ENCODE measurements at regions not wholly inside any gene's neighbourhood (a gene's known extent, or its start where the extent isn't known, plus 50 kb on each side); places are given as distances from the start of the nearest gene placed in this dataset.

- H3K4me3 ChIP-seq (replicated peaks; ENCODE audit: low read depth, low read length) = no peak overlapping the region
- DNase-seq (ENCODE audit: extremely low read depth, low read depth) = no peak
- no peak for TF ChIP-seq CTCF (IDR thresholded peaks at IDR 0.05; ENCODE audit: low read depth, low read length, missing control alignments)
Measured at GRCh38 chr2:111676291-111676822, 207.6 kb downstream of the ANAPC1 start.

- H3K4me3 ChIP-seq (replicated peaks; ENCODE audit: low read depth, low read length) = no peak overlapping the region
- no peak for DNase-seq (ENCODE audit: extremely low read depth, low read depth)
- TF ChIP-seq CTCF (IDR thresholded peaks at IDR 0.05; ENCODE audit: low read depth, low read length, missing control alignments) = no peak
Measured at GRCh38 chr2:111678161-111678560, 205.8 kb downstream of the ANAPC1 start.

DNA sequence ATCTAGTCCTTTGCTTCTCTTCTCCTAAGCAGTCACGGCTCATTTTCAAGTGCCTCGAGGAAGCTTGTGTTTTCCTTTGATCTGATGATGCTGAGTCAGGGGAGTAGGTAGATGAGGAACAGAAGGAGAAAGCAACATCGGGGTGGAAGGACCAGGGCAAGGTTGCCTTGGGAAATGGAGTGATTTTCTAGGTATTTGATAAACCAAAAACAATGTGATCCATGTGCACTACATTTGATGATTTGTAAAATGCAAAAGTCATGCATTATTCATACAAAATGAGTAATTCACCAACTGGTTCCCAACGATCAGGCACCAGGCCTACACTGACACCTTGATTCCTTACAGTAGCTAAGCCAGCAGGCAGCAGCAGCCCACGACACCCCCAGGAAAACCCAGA lies 205.3 kb downstream of the ANAPC1 start:
- DNase-seq (ENCODE audit: extremely low read depth, low read depth) = no peak
- no peak for TF ChIP-seq CTCF (IDR thresholded peaks at IDR 0.05; ENCODE audit: low read depth, low read length, missing control alignments)
- H3K4me3 ChIP-seq (replicated peaks; ENCODE audit: low read depth, low read length) = no peak overlapping the region

DNA sequence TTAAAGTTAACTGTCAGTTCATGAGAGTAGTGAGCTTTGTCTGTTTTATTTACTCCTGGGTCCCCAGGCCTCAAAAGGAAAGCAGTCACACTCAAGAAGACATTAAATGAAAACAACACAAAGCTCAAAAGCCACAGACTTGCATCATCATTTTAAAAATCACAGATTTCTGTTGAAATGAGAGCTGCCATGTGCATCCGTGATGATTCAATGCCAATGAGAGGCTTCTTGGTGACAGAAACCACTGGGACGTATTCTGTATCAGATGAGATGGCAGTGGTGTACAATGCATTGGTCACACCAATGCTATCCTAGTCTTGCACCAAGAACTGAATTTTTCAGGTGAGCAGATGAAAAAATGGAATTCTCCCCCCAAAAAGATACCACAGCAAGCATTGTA lies 204.8 kb downstream of the ANAPC1 start:
- DNase-seq (ENCODE audit: extremely low read depth, low read depth) = no peak
- H3K4me3 ChIP-seq (replicated peaks; ENCODE audit: low read depth, low read length) = no peak overlapping the region
- TF ChIP-seq CTCF (IDR thresholded peaks at IDR 0.05; ENCODE audit: low read depth, low read length, missing control alignments) = no peak

GRCh38 chr2:111684611-111685010 lies 199.4 kb downstream of the ANAPC1 start:
- no peak overlapping the region for H3K4me3 ChIP-seq (replicated peaks; ENCODE audit: low read depth, low read length)
- no peak for DNase-seq (ENCODE audit: extremely low read depth, low read depth)
- no peak for TF ChIP-seq CTCF (IDR thresholded peaks at IDR 0.05; ENCODE audit: low read depth, low read length, missing control alignments)

GRCh38 chr2:111685342-111685741 lies 198.7 kb downstream of the ANAPC1 start:
- H3K4me3 ChIP-seq (replicated peaks; ENCODE audit: low read depth, low read length) = no peak overlapping the region
- TF ChIP-seq CTCF (IDR thresholded peaks at IDR 0.05; ENCODE audit: low read depth, low read length, missing control alignments) = no peak
- no peak for DNase-seq (ENCODE audit: extremely low read depth, low read depth)

- TF ChIP-seq CTCF (IDR thresholded peaks at IDR 0.05; ENCODE audit: low read depth, low read length, missing control alignments) = no peak
- DNase-seq (ENCODE audit: extremely low read depth, low read depth) = no peak
- H3K4me3 ChIP-seq (replicated peaks; ENCODE audit: low read depth, low read length) = no peak overlapping the region
Measured at GRCh38 chr2:111686994-111687393, 197.0 kb downstream of the ANAPC1 start.
